ENCODE measurements at regions not wholly inside any gene's neighbourhood (a gene's known extent, or its start where the extent isn't known, plus 50 kb on each side); places are given as distances from the start of the nearest gene placed in this dataset.
"Not testable (repeated sequence)": the region's sequence is repeated elsewhere in the genome, so short reads cannot be mapped to it uniquely, and the experiment has no call there.

GRCh38 chr3:15983693-15984092 lies 185.9 kb upstream of the ANKRD28 start:
- WGBS (ENCODE audit: insufficient coverage): no CpG with 5 or more reads among the region's 1 CpG
- TF ChIP-seq CTCF (IDR thresholded peaks at IDR 0.05): no peak
- Histone ChIP-seq H3K27me3 (ENCODE audit: control insufficient read depth in 2 of 2, insufficient read depth in 2 of 2, low read length in 2 of 2) (no peaks in the 10 kb centered on the region), H3K9me3 (replicated peaks in 1 of 2; ENCODE audit: control insufficient read depth in 1 of 2, insufficient read depth in 1 of 2, low read length in 2 of 2) (peaks cover 3 to 11% of the 10 kb centered on the region in 2 donors), H3K36me3 (replicated peaks in 1 of 2; ENCODE audit: control insufficient read depth in 1 of 2, insufficient read depth in 2 of 2, low read length in 2 of 2) (no peaks in the 10 kb centered on the region), H3K4me1 (ENCODE audit: control insufficient read depth in 1 of 2, insufficient read depth in 2 of 2, low read length in 2 of 2) (no peaks in the 10 kb centered on the region), H4K20me1 (ENCODE audit: insufficient read depth, low read length) (no peaks in the 10 kb centered on the region), H3K27ac (ENCODE audit: low read depth in 1 of 2, low read length in 2 of 2) (no peak overlapping the region), H2AFZ (ENCODE audit: insufficient read depth, low read depth, low read length, poor library complexity, severe bottlenecking) (no peak overlapping the region), H3K9ac (ENCODE audit: insufficient read depth, low read length, poor library complexity, severe bottlenecking) (no peak overlapping the region), H3K4me2 (replicated peaks; ENCODE audit: extremely low read depth, low read length, poor library complexity, severe bottlenecking) (no peak overlapping the region), H3K4me3 (replicated peaks in 1 of 3; ENCODE audit: low read depth in 2 of 3, low read length in 3 of 3) (no peak overlapping the region), H3K79me2 (ENCODE audit: insufficient read depth, low read length) (no peaks in the 10 kb centered on the region)
- DNase-seq: no peak
- Mint-ChIP-seq H3K9me3 (peaks cover 2 to 22% (median 10%) of the 10 kb centered on the region in 7 donors), H3K36me3 (no peaks in the 10 kb centered on the region), H3K4me1 (peaks cover 8% of the 10 kb centered on the region), H3K27ac (no peak overlapping the region), H3K4me3 (no peak overlapping the region), H3K27me3 (ENCODE audit: low read depth in 3 of 3) (peaks cover 2 to 6% (median 5%) of the 10 kb centered on the region in 3 donors)
- intact Hi-C loops (cut with micrococcal nuclease): no loop called here

GRCh38 chr3:15989419-15989818 lies 185.1 kb upstream of the GALNT15 start:
- H3K9me3 ChIP-seq (replicated peaks in 1 of 2; ENCODE audit: control insufficient read depth in 1 of 2, insufficient read depth in 1 of 2, low read length in 2 of 2): peaks cover 3 to 11% of the 10 kb centered on the region in 2 donors
- Mint-ChIP-seq H3K36me3 (no peaks in the 10 kb centered on the region), H3K27me3 (ENCODE audit: low read depth in 3 of 3) (peaks cover 0 to 2% (median 0%) of the 10 kb centered on the region in 3 donors), H3K4me3 (no peak overlapping the region), H3K4me1 (no peaks in the 10 kb centered on the region), H3K27ac (no peak overlapping the region), H3K9me3 (peaks cover 7 to 29% (median 12%) of the 10 kb centered on the region in 7 donors)
- H3K4me1 ChIP-seq (ENCODE audit: control insufficient read depth in 1 of 2, insufficient read depth in 2 of 2, low read length in 2 of 2): no peaks in the 10 kb centered on the region
- no peaks in the 10 kb centered on the region for H3K36me3 ChIP-seq (replicated peaks in 1 of 2; ENCODE audit: control insufficient read depth in 1 of 2, insufficient read depth in 2 of 2, low read length in 2 of 2)
- no peak for DNase-seq
- no peak for TF ChIP-seq CTCF (IDR thresholded peaks at IDR 0.05)
- intact Hi-C loops (cut with micrococcal nuclease): no loop called here
- no peaks in the 10 kb centered on the region for H3K79me2 ChIP-seq (ENCODE audit: insufficient read depth, low read length)
- H3K9ac ChIP-seq (ENCODE audit: insufficient read depth, low read length, poor library complexity, severe bottlenecking): no peak overlapping the region
- WGBS (ENCODE audit: insufficient coverage): no CpG with 5 or more reads among the region's 1 CpG
- no peaks in the 10 kb centered on the region for H3K27me3 ChIP-seq (ENCODE audit: control insufficient read depth in 2 of 2, insufficient read depth in 2 of 2, low read length in 2 of 2)
- H4K20me1 ChIP-seq (ENCODE audit: insufficient read depth, low read length): no peaks in the 10 kb centered on the region
- H3K4me2 ChIP-seq (replicated peaks; ENCODE audit: extremely low read depth, low read length, poor library complexity, severe bottlenecking): no peak overlapping the region
- H3K27ac ChIP-seq (ENCODE audit: low read depth in 1 of 2, low read length in 2 of 2): no peak overlapping the region
- no peak overlapping the region for H3K4me3 ChIP-seq (replicated peaks in 1 of 3; ENCODE audit: low read depth in 2 of 3, low read length in 3 of 3)
- no peak overlapping the region for H2AFZ ChIP-seq (ENCODE audit: insufficient read depth, low read depth, low read length, poor library complexity, severe bottlenecking)

GRCh38 chr3:15993660-15994059 lies 180.8 kb upstream of the GALNT15 start:
- DNase-seq; H4K20me1 ChIP-seq (ENCODE audit: insufficient read depth, low read length); H3K36me3 ChIP-seq (replicated peaks in 1 of 2; ENCODE audit: control insufficient read depth in 1 of 2, insufficient read depth in 2 of 2, low read length in 2 of 2); H3K36me3 Mint-ChIP-seq; H3K27ac Mint-ChIP-seq; intact Hi-C loops (cut with micrococcal nuclease); H3K9me3 Mint-ChIP-seq; H3K27me3 Mint-ChIP-seq (ENCODE audit: low read depth in 3 of 3); H3K4me1 Mint-ChIP-seq; H3K9me3 ChIP-seq (replicated peaks in 1 of 2; ENCODE audit: control insufficient read depth in 1 of 2, insufficient read depth in 1 of 2, low read length in 2 of 2); H3K79me2 ChIP-seq (ENCODE audit: insufficient read depth, low read length); H3K4me3 Mint-ChIP-seq; H3K4me2 ChIP-seq (replicated peaks; ENCODE audit: extremely low read depth, low read length, poor library complexity, severe bottlenecking); H2AFZ ChIP-seq (ENCODE audit: insufficient read depth, low read depth, low read length, poor library complexity, severe bottlenecking); H3K4me1 ChIP-seq (ENCODE audit: control insufficient read depth in 1 of 2, insufficient read depth in 2 of 2, low read length in 2 of 2); H3K27ac ChIP-seq (ENCODE audit: low read depth in 1 of 2, low read length in 2 of 2); H3K9ac ChIP-seq (ENCODE audit: insufficient read depth, low read length, poor library complexity, severe bottlenecking); H3K4me3 ChIP-seq (replicated peaks in 1 of 3; ENCODE audit: low read depth in 2 of 3, low read length in 3 of 3); H3K27me3 ChIP-seq (ENCODE audit: control insufficient read depth in 2 of 2, insufficient read depth in 2 of 2, low read length in 2 of 2): not testable (repeated sequence)
- 100% methylated on average over 2 of the region's 7 CpGs for WGBS (ENCODE audit: insufficient coverage)

All from CD14-positive monocyte (primary cell).